H1 (cell line): ENCODE measurements at regions not wholly inside any gene's neighbourhood (a gene's known extent, or its start where the extent isn't known, plus 50 kb on each side); places are given as distances from the start of the nearest gene placed in this dataset.

Source experiments
- CTCF ChIA-PET: fragments of 300-600 bp; sonication (Branson Sonifier 250); formaldehyde crosslinking; loops from one replicate; lab custom pipeline; 2021; ENCODE audit not compliant: partially characterized antibody; lab: Charles Lee
- POLR2A ChIA-PET: fragments of 300-600 bp; sonication (Branson Sonifier 250); formaldehyde crosslinking; loops from one replicate; lab custom pipeline; 2021; ENCODE audit warnings: inconsistent platforms; ENCODE audit not compliant: partially characterized antibody; lab: Charles Lee
- DNase-seq, 2 experiments: peaks; one replicate each; pipeline versions ENCODE4 v3.0.0 to v3.0.0-alpha.2; 2010 to 2022; ENCODE audit warnings: low spot score in 2 of 2, low read depth in 1 of 2, mixed read lengths in 1 of 2
- FAIRE-seq: peaks from 2 replicates; lab custom pipeline; 2011; peaks lifted over from hg19 to GRCh38; lab: Jason Lieb, UNC
- H2AFZ ChIP-seq: 2 replicates; pipeline ENCODE4 v1.8.1; 2012; ENCODE audit warnings: low read length, inconsistent platforms
- H2AK5ac ChIP-seq: 2 replicates; pipeline ENCODE4 v1.6.1; 2013; ENCODE audit warnings: low read depth, low read length
- H2BK120ac ChIP-seq: replicated peaks from 2 replicates; pipeline ENCODE3; 2013; ENCODE audit warnings: low read depth, low read length, inconsistent platforms
- H2BK12ac ChIP-seq: 2 replicates; pipeline ENCODE4 v1.6.1; 2013; ENCODE audit warnings: low read depth, low read length
- H2BK15ac ChIP-seq: 2 replicates; pipeline ENCODE4 v1.6.1; 2013; ENCODE audit warnings: low read length
- H2BK20ac ChIP-seq: 2 replicates; pipeline ENCODE4 v1.6.1; 2013; ENCODE audit warnings: low read length
- H2BK5ac ChIP-seq: 2 replicates; pipeline ENCODE4 v1.6.1; 2013; ENCODE audit warnings: low read depth, low read length
- H3K14ac ChIP-seq: 2 replicates; pipeline ENCODE4 v1.6.1; 2013; ENCODE audit warnings: inconsistent platforms; ENCODE audit not compliant: insufficient read length
- H3K18ac ChIP-seq: 2 replicates; pipeline ENCODE4 v1.6.1; 2013; ENCODE audit warnings: low read length; ENCODE audit errors: extremely low read depth
- H3K23ac ChIP-seq: 2 replicates; pipeline ENCODE4 v1.6.1; 2013; ENCODE audit warnings: inconsistent platforms; ENCODE audit not compliant: insufficient read length
- H3K23me2 ChIP-seq: 2 replicates; pipeline ENCODE4 v1.6.1; 2013; ENCODE audit warnings: low read depth, low read length
- H3K27ac ChIP-seq: 2 replicates; pipeline ENCODE4 v1.6.1; 2011; ENCODE audit warnings: low read depth, low read length, inconsistent platforms
- H3K27me3 ChIP-seq, 4 experiments: replicated peaks in 1 of 4; 1 replicate in 1 of 4; 2 replicates in 3 of 4; pipeline versions ENCODE4 v1.6.1 to v1.8.1; 2011 to 2013; ENCODE audit warnings: low read length in 3 of 4, mild to moderate bottlenecking in 3 of 4, inconsistent platforms in 2 of 4, mixed read lengths in 2 of 4, moderate library complexity in 1 of 4; ENCODE audit not compliant: control insufficient read depth in 3 of 4, insufficient read depth in 3 of 4; ENCODE audit errors: extremely low read depth in 1 of 4
- H3K36me3 ChIP-seq, 4 experiments: 2 replicates each; pipeline versions ENCODE4 v1.6.1 to v1.8.1; 2011 to 2013; ENCODE audit warnings: mild to moderate bottlenecking in 4 of 4, low read length in 3 of 4, moderate library complexity in 2 of 4, control low read depth in 1 of 4, inconsistent platforms in 1 of 4; ENCODE audit not compliant: insufficient read depth in 4 of 4, control insufficient read depth in 2 of 4
- H3K4ac ChIP-seq: replicated peaks from 2 replicates; pipeline ENCODE3; 2013; ENCODE audit warnings: low read length, low read depth, mixed read lengths, inconsistent platforms; ENCODE audit not compliant: insufficient read length
- H3K4me1 ChIP-seq, 4 experiments: replicated peaks in 1 of 4; 1 replicate in 1 of 4; 2 replicates in 3 of 4; pipeline versions ENCODE4 v1.6.1 to v1.8.1; 2011 to 2013; ENCODE audit warnings: low read length in 3 of 4, inconsistent platforms in 2 of 4, mixed read lengths in 1 of 4; ENCODE audit not compliant: insufficient read depth in 4 of 4, control insufficient read depth in 3 of 4
- H3K4me2 ChIP-seq, 2 experiments: 2 replicates each; pipeline versions ENCODE4 v1.6.1 to v1.8.1; 2011 to 2013; ENCODE audit warnings: low read depth in 2 of 2, low read length in 2 of 2, control low read depth in 1 of 2, inconsistent platforms in 1 of 2, mild to moderate bottlenecking in 1 of 2; ENCODE audit not compliant: insufficient read depth in 1 of 2
- H3K4me3 ChIP-seq, 4 experiments: fragments of 200-600, 300-600 bp in 1 of 4; sonication (generic), shearing (Covaris generic), sonication (Bioruptor Twin) in 1 of 4; 2 replicates each; pipeline versions ENCODE4 v1.5.1 to v1.8.1; 2011 to 2016; ENCODE audit warnings: low read length in 4 of 4, low read depth in 3 of 4, control low read depth in 2 of 4, inconsistent platforms in 2 of 4, mild to moderate bottlenecking in 2 of 4, mixed read lengths in 1 of 4, moderate library complexity in 1 of 4; ENCODE audit not compliant: insufficient read depth in 2 of 4; ENCODE audit errors: extremely low read depth in 1 of 4
- H3K56ac ChIP-seq: replicated peaks from 2 replicates; pipeline ENCODE3; 2013; ENCODE audit warnings: low read depth, mild to moderate bottlenecking, mixed read lengths, low read length, inconsistent platforms; ENCODE audit not compliant: insufficient read length
- H3K79me1 ChIP-seq: 2 replicates; pipeline ENCODE4 v1.6.1; 2013; ENCODE audit warnings: low read depth, low read length, control low read depth
- H3K79me2 ChIP-seq, 2 experiments: 2 replicates each; pipeline versions ENCODE4 v1.6.1 to v1.8.1; 2012 to 2013; ENCODE audit warnings: low read length in 2 of 2, mild to moderate bottlenecking in 2 of 2, inconsistent platforms in 1 of 2; ENCODE audit not compliant: insufficient read depth in 2 of 2, control insufficient read depth in 1 of 2
- H3K9ac ChIP-seq, 4 experiments: replicated peaks in 1 of 4; 1 replicate in 1 of 4; 2 replicates in 3 of 4; pipeline versions ENCODE4 v1.6.1 to v1.8.1; 2011 to 2013; ENCODE audit warnings: low read depth in 3 of 4, low read length in 3 of 4, control low read depth in 2 of 4, mild to moderate bottlenecking in 2 of 4, moderate library complexity in 2 of 4, inconsistent platforms in 1 of 4; ENCODE audit errors: extremely low read depth in 1 of 4
- H3K9me3 ChIP-seq, 2 experiments: 2 replicates each; pipeline versions ENCODE4 v1.6.1 to v1.8.1; 2012 to 2013; ENCODE audit warnings: mild to moderate bottlenecking in 2 of 2, moderate library complexity in 2 of 2, control low read depth in 1 of 2, inconsistent platforms in 1 of 2, low read depth in 1 of 2, low read length in 1 of 2, mixed read lengths in 1 of 2; ENCODE audit not compliant: insufficient read depth in 2 of 2
- H4K20me1 ChIP-seq, 2 experiments: replicated peaks in 1 of 2; 2 replicates each; pipeline versions ENCODE3 to v1.8.1; 2011 to 2013; ENCODE audit warnings: inconsistent platforms in 2 of 2, low read length in 2 of 2, mild to moderate bottlenecking in 1 of 2; ENCODE audit not compliant: insufficient read depth in 2 of 2, control insufficient read depth in 1 of 2
- H4K5ac ChIP-seq: 2 replicates; pipeline ENCODE4 v1.6.1; 2013; ENCODE audit warnings: low read length, low read depth, mixed read lengths, inconsistent platforms; ENCODE audit not compliant: insufficient read length
- H4K8ac ChIP-seq: 2 replicates; pipeline ENCODE4 v1.8.0; 2013; ENCODE audit warnings: mild to moderate bottlenecking, moderate library complexity, low read length, inconsistent platforms; ENCODE audit not compliant: insufficient read depth; ENCODE audit errors: extremely low read depth
- H4K91ac ChIP-seq: replicated peaks from 2 replicates; pipeline ENCODE3; 2013; ENCODE audit warnings: low read length, mixed read lengths, inconsistent platforms; ENCODE audit not compliant: insufficient read length
- CEBPB ChIP-seq: IDR thresholded peaks from 2 replicates; pipeline ENCODE4 v1.6.1; 2012; ENCODE audit warnings: low read depth, low read length
- CHD1 ChIP-seq: IDR thresholded peaks from 2 replicates; pipeline ENCODE4 v1.6.1; 2012; ENCODE audit warnings: low read depth, low read length, improper control_type of control experiment
- EGR1 ChIP-seq: IDR thresholded peaks from 2 replicates; pipeline ENCODE4 v1.6.1; 2011; ENCODE audit warnings: low read depth, low read length, borderline replicate concordance
- EZH2 ChIP-seq: fragments of 200-600 bp; sonication (generic); IDR thresholded peaks from 2 replicates; pipeline ENCODE4 v1.7.1; 2012; ENCODE audit warnings: low read depth, mild to moderate bottlenecking, moderate library complexity, low read length, inconsistent platforms; ENCODE audit not compliant: severe bottlenecking
- KDM5A ChIP-seq: fragments of 200-600 bp; IDR thresholded peaks from 2 replicates; pipeline ENCODE4 v1.7.1; 2012; ENCODE audit warnings: mild to moderate bottlenecking, low read length, inconsistent platforms, mixed read lengths
- MAX ChIP-seq: IDR thresholded peaks from 2 replicates; pipeline ENCODE4 v1.6.1; 2012; ENCODE audit warnings: inconsistent platforms
- RFX5 ChIP-seq: IDR thresholded peaks from 2 replicates; pipeline ENCODE4 v1.6.1; 2011; ENCODE audit warnings: low read depth, low read length, improper control_type of control experiment, borderline replicate concordance
- RNF2 ChIP-seq: fragments of 200-900, 300-1000 bp; sonication (generic); IDR thresholded peaks from 2 replicates; pipeline ENCODE4 v1.7.1; 2016; ENCODE audit warnings: borderline replicate concordance, low read depth, mild to moderate bottlenecking, antibody characterized with exemption, low read length; ENCODE audit not compliant: poor library complexity, severe bottlenecking; ENCODE audit errors: missing control alignments
- SIRT6 ChIP-seq: IDR thresholded peaks from one replicate; pipeline ENCODE4 v1.7.1; 2012; ENCODE audit warnings: low read length, inconsistent platforms
- SP4 ChIP-seq: IDR thresholded peaks from 2 replicates; pipeline ENCODE4 v1.6.1; 2012; ENCODE audit warnings: low read length, inconsistent platforms
- YY1 ChIP-seq: IDR thresholded peaks from 2 replicates; pipeline ENCODE4 v1.6.1; 2011; ENCODE audit warnings: low read depth, mild to moderate bottlenecking, low read length
- WGBS, 2 experiments: shearing (Covaris generic) in 1 of 2; methylation state at CpG; one replicate each; pipeline versions ENCODE4 v1.1.6 to v1.1.7; 2013 to 2015; ENCODE audit warnings: low lambda C conversion rate in 2 of 2, mixed read lengths in 2 of 2, inconsistent platforms in 1 of 2, low coverage in 1 of 2, missing lambda C conversion rate in 1 of 2; ENCODE audit not compliant: insufficient replicate concordance in 2 of 2, insufficient coverage in 1 of 2, insufficient read length in 1 of 2; ENCODE audit errors: extremely low coverage in 1 of 2, missing lambda C conversion rate in 1 of 2; 5-methylcytosine and 5-hydroxymethylcytosine counted together

GRCh38 chrX:36753602-36754001, 254.6 kb upstream of the FAM47C start:
- Histone ChIP-seq H3K23ac (no peak overlapping the region), H2BK5ac (no peak overlapping the region), H3K23me2 (no peaks in the 10 kb centered on the region), H2BK120ac (no peak overlapping the region), H3K14ac (no peak overlapping the region), H2AK5ac (no peak overlapping the region), H3K4ac (no peak overlapping the region), H4K5ac (no peak overlapping the region), H4K20me1 (no peaks in the 10 kb centered on the region), H4K91ac (no peak overlapping the region), H3K4me3 (no peak overlapping the region), H2BK20ac (no peak overlapping the region), H3K18ac (no peak overlapping the region), H2BK12ac (no peak overlapping the region), H3K27ac (no peak overlapping the region)
- no CpG with 5 or more reads among the region's 2 CpGs for WGBS, 2 experiments
- POLR2A ChIA-PET: no interaction called here
- TF ChIP-seq RNF2 (no peak), SIRT6 (no peak), CEBPB (no peak), EZH2 (no peak), SP4 (no peak), MAX (no peak), RFX5 (no peak), YY1 (no peak), CHD1 (no peak), KDM5A (no peak), EGR1 (no peak)
- TF ChIP-seq, all 59 proteins: peak for 0
- H4K8ac ChIP-seq: no peak overlapping the region
- no peaks in the 10 kb centered on the region for H3K79me2 ChIP-seq
- no peak overlapping the region for H3K4me2 ChIP-seq
- CTCF ChIA-PET: interaction anchor here (0.7 kb wide), 1 partner anchor 154 kb away, joined by 3 read pairs; no protein-coding TSS in a partner anchor
- no peaks in the 10 kb centered on the region for H3K27me3 ChIP-seq
- H3K56ac ChIP-seq: no peak overlapping the region
- no peak for DNase-seq
- H3K79me1 ChIP-seq: no peaks in the 10 kb centered on the region
- H2BK15ac ChIP-seq: no peak overlapping the region
- H3K4me1 ChIP-seq: no peaks in the 10 kb centered on the region
- H2AFZ ChIP-seq: no peak overlapping the region
- no peaks in the 10 kb centered on the region for H3K36me3 ChIP-seq
- no peak overlapping the region for H3K9ac ChIP-seq
- FAIRE-seq: no peak
- H3K9me3 ChIP-seq: no peaks in the 10 kb centered on the region
